Thoracic aorta (tissue), 2 donors: ENCODE measurements at regions not wholly inside any gene's neighbourhood (a gene's known extent, or its start where the extent isn't known, plus 50 kb on each side); places are given as distances from the start of the nearest gene placed in this dataset.

Experiments used
- ATAC-seq: fragments of 150-250 bp; one replicate; pipeline ENCODE4 v1.8.0; 2017; ENCODE audit warnings: low read depth; ENCODE audit not compliant: insufficient number of reproducible peaks, low FRiP score
- DNase-seq: peaks from one replicate; pipeline ENCODE4 v3.0.0-alpha.2; 2020; ENCODE audit warnings: low spot score
- H3K27ac ChIP-seq, 2 donors: fragments of 200-600 bp; sonication (generic); 1 replicate in 1 of 2; 2 replicates in 1 of 2; pipeline ENCODE4 v1.5.1; 2016; ENCODE audit warnings: mild to moderate bottlenecking in 2 of 2, moderate library complexity in 2 of 2
- H3K27me3 ChIP-seq: fragments of 200-600 bp; sonication (generic); replicated peaks from 2 replicates; pipeline ENCODE4 v1.6.0; 2016; ENCODE audit warnings: mild to moderate bottlenecking; ENCODE audit not compliant: insufficient read depth
- H3K36me3 ChIP-seq: fragments of 200-600 bp; sonication (generic); one replicate; pipeline ENCODE4 v1.5.1; 2016
- H3K4me1 ChIP-seq, 2 donors: fragments of 200-600 bp; sonication (generic); 1 replicate in 1 of 2; 2 replicates in 1 of 2; pipeline versions ENCODE4 v1.5.1 to v1.6.0; 2016; ENCODE audit warnings: low read depth in 2 of 2, mild to moderate bottlenecking in 1 of 2; ENCODE audit not compliant: control insufficient read depth in 1 of 2
- H3K4me3 ChIP-seq: fragments of 200-600 bp; sonication (generic); 2 replicates; pipeline ENCODE4 v1.5.1; 2016; ENCODE audit warnings: mild to moderate bottlenecking
- H3K9me3 ChIP-seq: fragments of 200-600 bp; sonication (generic); 2 replicates; pipeline ENCODE4 v1.5.1; 2016
- CTCF ChIP-seq: fragments of 200-600 bp; sonication (generic); IDR thresholded peaks from one replicate; pipeline ENCODE4 v1.5.1; 2019; ENCODE audit warnings: antibody characterized with exemption

DNA sequence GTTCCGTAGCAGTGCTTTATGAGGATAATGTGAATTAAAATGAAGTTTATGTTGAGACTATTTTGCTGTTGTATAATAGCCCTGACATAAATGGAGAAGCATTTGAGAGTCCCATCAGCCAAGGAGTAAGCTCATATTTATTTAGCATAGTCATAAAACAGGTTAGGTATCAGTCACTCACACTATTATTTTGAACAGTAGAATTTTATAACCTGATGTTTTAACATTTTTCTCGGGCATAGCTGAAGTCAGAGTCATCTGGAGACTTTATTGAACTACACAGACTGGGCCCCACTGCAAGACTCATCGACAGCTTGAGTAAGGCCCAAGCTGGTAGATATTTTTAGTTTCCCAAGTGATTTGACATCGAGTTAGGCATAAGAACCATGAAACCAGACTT, 620.3 kb upstream of the WWC1 start:
- Histone ChIP-seq H3K27me3 (no peaks in the 10 kb centered on the region), H3K36me3 (no peaks in the 10 kb centered on the region), H3K27ac (no peak overlapping the region), H3K4me3 (no peak overlapping the region), H3K4me1 (no peaks in the 10 kb centered on the region), H3K9me3 (no peaks in the 10 kb centered on the region)
- TF ChIP-seq CTCF, result no peak
- DNase-seq (no peak), ATAC-seq (no peak)

GRCh38 chr5:167673942-167674341, 617.5 kb upstream of the WWC1 start:
- Histone ChIP-seq H3K27ac (no peak overlapping the region), H3K27me3 (no peaks in the 10 kb centered on the region), H3K4me1 (no peaks in the 10 kb centered on the region), H3K36me3 (no peaks in the 10 kb centered on the region), H3K9me3 (no peaks in the 10 kb centered on the region), H3K4me3 (no peak overlapping the region)
- TF ChIP-seq CTCF, result no peak
- no peak for ATAC-seq
- no peak for DNase-seq

- H3K4me1 ChIP-seq, result no peaks in the 10 kb centered on the region
- H3K36me3 ChIP-seq, result no peaks in the 10 kb centered on the region
- no peaks in the 10 kb centered on the region for H3K9me3 ChIP-seq
- H3K4me3 ChIP-seq, result no peak overlapping the region
- DNase-seq (no peak), ATAC-seq (no peak)
- no peak for TF ChIP-seq CTCF
- H3K27ac ChIP-seq, result no peak overlapping the region
- H3K27me3 ChIP-seq, result no peaks in the 10 kb centered on the region
These were observed 613.0 kb upstream of the WWC1 start for GRCh38 chr5:167678481-167678880.

- no peaks in the 10 kb centered on the region for H3K36me3 ChIP-seq
- H3K4me1 ChIP-seq, result no peaks in the 10 kb centered on the region
- no peak for DNase-seq
- H3K27me3 ChIP-seq, result no peaks in the 10 kb centered on the region
- ATAC-seq, result no peak
- H3K27ac ChIP-seq, result no peak overlapping the region
- no peaks in the 10 kb centered on the region for H3K9me3 ChIP-seq
- H3K4me3 ChIP-seq, result no peak overlapping the region
- TF ChIP-seq CTCF, result no peak
These were observed 607.2 kb upstream of the WWC1 start for GRCh38 chr5:167684251-167684650.

DNA sequence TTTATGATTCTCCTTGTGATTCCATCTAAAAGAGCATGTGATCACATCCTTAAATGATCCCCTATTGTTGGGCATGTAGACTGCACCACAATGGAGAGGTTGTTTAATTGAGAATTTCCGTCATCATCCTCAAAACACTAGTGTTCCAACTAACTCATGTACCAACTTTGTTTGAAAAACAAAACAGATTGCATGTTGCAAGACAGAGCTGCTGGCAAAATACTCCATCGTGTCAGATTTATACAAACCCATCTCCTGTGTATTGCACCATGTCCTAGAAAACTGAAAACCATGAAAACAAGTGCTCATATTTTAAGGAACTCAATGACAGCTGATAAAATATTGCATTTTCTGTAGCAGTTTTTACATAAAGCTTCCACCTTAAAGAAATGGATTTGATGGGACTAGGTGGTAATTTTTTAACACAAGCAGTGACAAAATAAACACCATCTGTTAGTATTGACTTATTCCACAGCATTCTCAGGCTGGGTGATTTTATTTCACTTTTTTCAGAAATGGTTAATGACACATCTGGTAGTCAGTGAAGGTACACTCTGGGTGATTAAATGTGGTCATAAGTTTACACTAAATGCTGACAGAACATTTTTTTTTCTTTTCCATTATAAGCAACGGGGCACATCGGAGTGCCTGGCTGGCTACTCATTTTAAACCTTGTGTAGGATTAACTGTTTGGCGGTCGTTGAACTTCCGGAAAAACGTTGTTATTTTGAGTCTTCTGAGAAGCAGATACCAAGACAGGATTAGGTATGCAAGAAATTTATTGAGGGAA, 602.9 kb upstream of the WWC1 start:
- no peak overlapping the region for H3K4me3 ChIP-seq
- no peaks in the 10 kb centered on the region for H3K27me3 ChIP-seq
- H3K36me3 ChIP-seq, result no peaks in the 10 kb centered on the region
- no peak for TF ChIP-seq CTCF
- DNase-seq (no peak), ATAC-seq (no peak)
- H3K9me3 ChIP-seq, result no peaks in the 10 kb centered on the region
- H3K4me1 ChIP-seq, result peaks cover 0 to 4% of the 10 kb centered on the region in 2 donors
- no peak overlapping the region for H3K27ac ChIP-seq
